SK-N-MC (cell line): ENCODE measurements at regions not wholly inside any gene's neighbourhood (a gene's known extent, or its start where the extent isn't known, plus 50 kb on each side); places are given as distances from the start of the nearest gene placed in this dataset.

Experiments used
- EZH2 ChIP-seq: fragments of 200-600 bp; sonication (generic); IDR thresholded peaks from one replicate; pipeline ENCODE4 v1.6.1; 2017; ENCODE audit warnings: antibody characterized with exemption
- FOXP2 ChIP-seq: optimal IDR thresholded peaks from 2 replicates; pipeline ENCODE3; 2011; ENCODE audit warnings: mild to moderate bottlenecking, moderate library complexity; ENCODE audit not compliant: insufficient read depth; ENCODE audit errors: extremely low read length, control extremely low read depth
- POLR2AphosphoS5 ChIP-seq: IDR thresholded peaks from 2 replicates; pipeline ENCODE4 v1.6.1; 2012; ENCODE audit warnings: mild to moderate bottlenecking, low read depth, low read length, borderline replicate concordance

- no peak for TF ChIP-seq EZH2
- no peak for TF ChIP-seq POLR2AphosphoS5
- TF ChIP-seq FOXP2: no peak
Observed at GRCh38 chr5:101626572-101626971, 669.5 kb downstream of the SLCO4C1 start.
